GM23338 (cell line): ENCODE measurements at regions not wholly inside any gene's neighbourhood (a gene's known extent, or its start where the extent isn't known, plus 50 kb on each side); places are given as distances from the start of the nearest gene placed in this dataset.

ENCODE experiments used
- ATAC-seq: fragments of 200-7000 bp; cut with Tn5 transposase; 3 replicates; pipeline ENCODE4 v1.9.1; 2020
- DNase-seq: peaks from one replicate; pipeline ENCODE4 v3.0.0-alpha.2; 2015; ENCODE audit warnings: low spot score
- H2AFZ ChIP-seq: fragments of 200-600 bp; sonication (generic); 2 replicates; pipeline ENCODE4 v1.8.0; 2016; ENCODE audit warnings: antibody characterized with exemption, mild to moderate bottlenecking, moderate library complexity
- H3F3A ChIP-seq: fragments of 200-600 bp; sonication (generic); replicated peaks from 2 replicates; pipeline ENCODE4 v1.8.0; 2017; ENCODE audit warnings: antibody characterized with exemption, mixed run types, low read depth
- H3K27ac ChIP-seq: fragments of 200-600 bp; sonication (generic); 2 replicates; pipeline ENCODE4 v1.6.1; 2016; ENCODE audit warnings: low read depth
- H3K27me3 ChIP-seq: fragments of 200-600 bp; sonication (generic); 2 replicates; pipeline ENCODE4 v1.8.0; 2016; ENCODE audit warnings: mild to moderate bottlenecking, mixed run types, moderate library complexity; ENCODE audit not compliant: insufficient read depth
- H3K36me3 ChIP-seq: fragments of 200-600 bp; sonication (generic); 2 replicates; pipeline ENCODE4 v1.8.0; 2016; ENCODE audit warnings: mild to moderate bottlenecking; ENCODE audit not compliant: insufficient read depth
- H3K4me1 ChIP-seq: fragments of 200-600 bp; sonication (generic); 2 replicates; pipeline ENCODE4 v1.8.0; 2016; ENCODE audit warnings: mild to moderate bottlenecking, moderate library complexity; ENCODE audit not compliant: insufficient read depth
- H3K4me2 ChIP-seq: fragments of 200-600 bp; sonication (generic); 2 replicates; pipeline ENCODE4 v1.7.1; 2017; ENCODE audit warnings: mixed run types
- H3K4me3 ChIP-seq: fragments of 200-600 bp; sonication (generic); 2 replicates; pipeline ENCODE4 v1.6.1; 2016; ENCODE audit warnings: mixed run types
- H3K79me2 ChIP-seq: fragments of 200-600 bp; sonication (generic); replicated peaks from 2 replicates; pipeline ENCODE4 v1.8.0; 2017; ENCODE audit warnings: mild to moderate bottlenecking; ENCODE audit not compliant: insufficient read depth
- H3K9me2 ChIP-seq: fragments of 200-600 bp; sonication (generic); 2 replicates; pipeline ENCODE4 v1.8.0; 2017; ENCODE audit not compliant: insufficient read depth
- H4K20me1 ChIP-seq: fragments of 200-600 bp; sonication (generic); replicated peaks from 2 replicates; pipeline ENCODE4 v1.8.0; 2017; ENCODE audit warnings: mild to moderate bottlenecking; ENCODE audit not compliant: insufficient read depth
- H3K27ac Mint-ChIP-seq: 2 replicates; pipeline ENCODE4 v1.8.0; 2020; ENCODE audit warnings: inconsistent platforms, mild to moderate bottlenecking, moderate library complexity, mixed read lengths
- H3K27me3 Mint-ChIP-seq: 3 replicates; pipeline ENCODE4 v1.8.0; 2022; ENCODE audit warnings: low read depth, mild to moderate bottlenecking, moderate library complexity, mixed read lengths, inconsistent platforms; ENCODE audit not compliant: insufficient read depth, poor library complexity
- H3K36me3 Mint-ChIP-seq: 3 replicates; pipeline ENCODE4 v1.8.0; 2021; ENCODE audit warnings: low read depth, mild to moderate bottlenecking, inconsistent platforms, moderate library complexity, mixed read lengths
- H3K4me1 Mint-ChIP-seq: 3 replicates; pipeline ENCODE4 v1.8.0; 2020; ENCODE audit warnings: mild to moderate bottlenecking, inconsistent platforms, mixed read lengths
- H3K4me3 Mint-ChIP-seq: 3 replicates; pipeline ENCODE4 v1.8.0; 2021; ENCODE audit warnings: moderate library complexity, mild to moderate bottlenecking, inconsistent platforms, mixed read lengths
- H3K9me3 Mint-ChIP-seq: 3 replicates; pipeline ENCODE4 v1.8.0; 2020; ENCODE audit warnings: moderate library complexity, mild to moderate bottlenecking, inconsistent platforms, mixed read lengths
- CREB1 ChIP-seq: fragments of 250-450 bp; sonication (Bioruptor Pico); IDR thresholded peaks from 2 replicates; pipeline ENCODE4 v1.5.0; 2020; ENCODE audit warnings: low read depth, mild to moderate bottlenecking, moderate library complexity
- ETS1 ChIP-seq: IDR thresholded peaks from 2 replicates; pipeline ENCODE4 v1.6.1; 2016; ENCODE audit warnings: antibody characterized with exemption
- EZH2phosphoT487 ChIP-seq: fragments of 200-600 bp; sonication (generic); IDR thresholded peaks from one replicate; pipeline ENCODE4 v1.8.1; 2018; ENCODE audit warnings: antibody characterized with exemption; ENCODE audit not compliant: unreplicated experiment
- JUNB ChIP-seq: IDR thresholded peaks from one replicate; pipeline ENCODE4 v1.6.1; 2016; ENCODE audit warnings: antibody characterized with exemption; ENCODE audit not compliant: unreplicated experiment
- NANOG ChIP-seq: IDR thresholded peaks from 2 replicates; pipeline ENCODE4 v1.6.1; 2016; ENCODE audit warnings: antibody characterized with exemption, borderline replicate concordance
- POLR2AphosphoS5 ChIP-seq: IDR thresholded peaks from 2 replicates; pipeline ENCODE4 v1.6.1; 2016; ENCODE audit warnings: antibody characterized with exemption, low read depth
- ZNF331 ChIP-seq: fragments of 250-450 bp; sonication (Bioruptor Pico); IDR thresholded peaks from 2 replicates; pipeline ENCODE4 v1.5.0; 2020; ENCODE audit warnings: low read depth, mild to moderate bottlenecking, moderate library complexity
- ZNF462 ChIP-seq: fragments of 250-450 bp; sonication (Bioruptor Pico); IDR thresholded peaks from 2 replicates; pipeline ENCODE4 v1.5.0; 2020; ENCODE audit warnings: mild to moderate bottlenecking, moderate library complexity

GRCh38 chr9:115675834-115676233 lies 477.8 kb upstream of the PAPPA start:
- Histone ChIP-seq H3K4me1 (peaks cover 8% of the 10 kb centered on the region; the same call in 1 of the 2 replicates), H4K20me1 (no peaks in the 10 kb centered on the region), H3K27me3 (no peaks in the 10 kb centered on the region), H3K9me2 (0 out of 2 replicates have a peak, but pooled peaks cover 7% of the 10 kb centered on the region), H3K79me2 (no peaks in the 10 kb centered on the region), H3F3A (no peaks in the 10 kb centered on the region), H3K4me2 (no peak overlapping the region), H3K36me3 (no peaks in the 10 kb centered on the region), H3K4me3 (no peak overlapping the region), H2AFZ (no peak overlapping the region), H3K27ac (no peak overlapping the region)
- peaks cover 14% of the 10 kb centered on the region; the same call in 2 of the 3 replicates for H3K9me3 Mint-ChIP-seq
- H3K4me3 Mint-ChIP-seq, result no peak overlapping the region
- H3K27me3 Mint-ChIP-seq, result no peaks in the 10 kb centered on the region
- peaks cover 8% of the 10 kb centered on the region; the same call in 1 of the 3 replicates for H3K36me3 Mint-ChIP-seq
- DNase-seq (no peak), ATAC-seq (no peak)
- H3K27ac Mint-ChIP-seq, result no peak overlapping the region
- peaks cover 10% of the 10 kb centered on the region; the same call in 2 of the 3 replicates for H3K4me1 Mint-ChIP-seq
- no peak for TF ChIP-seq ZNF331
- no peak for TF ChIP-seq POLR2AphosphoS5
- no peak for TF ChIP-seq CREB1
- TF ChIP-seq ZNF462, result no peak
- no peak for TF ChIP-seq NANOG
- TF ChIP-seq JUNB, result no peak

- Histone ChIP-seq H3K27ac (no peak overlapping the region), H2AFZ (no peak overlapping the region), H3K36me3 (no peaks in the 10 kb centered on the region), H3K9me2 (no peaks in the 10 kb centered on the region), H3K27me3 (no peaks in the 10 kb centered on the region), H4K20me1 (no peaks in the 10 kb centered on the region), H3K4me1 (peaks cover 8% of the 10 kb centered on the region; the same call in 1 of the 2 replicates), H3K79me2 (no peaks in the 10 kb centered on the region), H3K4me2 (no peak overlapping the region), H3F3A (no peaks in the 10 kb centered on the region), H3K4me3 (no peak overlapping the region)
- Mint-ChIP-seq H3K9me3 (peaks cover 16% of the 10 kb centered on the region; the same call in 2 of the 3 replicates), H3K27ac (no peak overlapping the region), H3K27me3 (no peaks in the 10 kb centered on the region), H3K4me3 (no peak overlapping the region), H3K4me1 (peaks cover 8% of the 10 kb centered on the region; the same call in 2 of the 3 replicates), H3K36me3 (peaks cover 8% of the 10 kb centered on the region; the same call in 1 of the 3 replicates)
- no peak for ATAC-seq
- no peak for DNase-seq
- no peak for TF ChIP-seq JUNB
- TF ChIP-seq ETS1, result no peak
- no peak for TF ChIP-seq POLR2AphosphoS5
- no peak for TF ChIP-seq EZH2phosphoT487
- no peak for TF ChIP-seq ZNF331
Measured at GRCh38 chr9:115680231-115680630, 473.4 kb upstream of the PAPPA start.
